ENCODE measurements at regions not wholly inside any gene's neighbourhood (a gene's known extent, or its start where the extent isn't known, plus 50 kb on each side); places are given as distances from the start of the nearest gene placed in this dataset.

DNA sequence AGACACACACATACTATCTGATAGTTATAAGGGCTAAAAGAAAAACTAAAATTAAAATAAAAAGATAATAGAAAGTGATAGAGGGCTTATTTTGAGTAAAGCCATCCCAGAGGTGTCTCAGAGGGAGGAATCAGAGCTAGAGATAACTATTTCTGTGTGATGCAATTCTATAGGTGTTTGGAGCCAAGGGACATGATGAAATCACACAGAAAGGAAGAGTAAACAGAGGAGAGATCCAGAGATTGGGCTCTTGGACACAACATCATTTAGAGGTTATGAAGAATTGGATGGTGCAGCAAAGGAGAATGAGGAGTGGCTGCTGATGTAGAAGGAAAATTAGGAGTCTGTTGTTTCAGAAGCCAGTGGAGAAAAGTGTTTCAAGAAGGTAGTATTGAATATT is 393.5 kb downstream of the DIRAS2 start:
- TF ChIP-seq POLR2AphosphoS5 (IDR thresholded peaks at IDR 0.05) (no peak), EP300 (IDR thresholded peaks at IDR 0.05) (no peak), CTCF (IDR thresholded peaks at IDR 0.05) (no peak), POLR2A (IDR thresholded peaks at IDR 0.05) (no peak)
- Histone ChIP-seq H3K27me3 (no peaks in the 10 kb centered on the region), H3K4me3 (no peak overlapping the region), H3K9me3 (no peaks in the 10 kb centered on the region), H3K4me1 (no peaks in the 10 kb centered on the region), H3K36me3 (no peaks in the 10 kb centered on the region), H3K27ac (no peak overlapping the region)
- no peak for DNase-seq
- no peak for ATAC-seq (ENCODE audit: low FRiP score in 2 of 2)

DNA sequence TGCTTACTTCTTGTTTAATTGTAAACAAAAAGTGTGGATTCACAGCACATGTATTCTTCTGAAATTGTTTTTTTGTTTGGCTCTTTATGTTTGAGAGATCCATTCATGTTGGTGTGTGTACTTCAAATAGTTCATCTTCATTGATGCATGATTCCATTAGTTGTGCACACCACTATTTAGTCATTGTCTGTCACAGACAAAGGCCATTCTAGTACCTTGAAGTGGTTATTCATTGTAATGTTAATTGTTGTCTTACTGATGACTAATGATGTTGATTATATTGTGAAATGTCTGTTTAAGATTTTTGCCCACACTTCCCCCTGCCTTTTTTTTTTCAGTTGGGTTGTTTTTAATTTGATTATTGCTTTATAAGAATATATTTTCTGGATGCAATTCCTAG is 391.3 kb downstream of the DIRAS2 start:
- H3K4me1 ChIP-seq: no peaks in the 10 kb centered on the region
- no peak overlapping the region for H3K27ac ChIP-seq
- H3K9me3 ChIP-seq: no peaks in the 10 kb centered on the region
- no peaks in the 10 kb centered on the region for H3K27me3 ChIP-seq
- no peaks in the 10 kb centered on the region for H3K36me3 ChIP-seq
- ATAC-seq (ENCODE audit: low FRiP score in 2 of 2) (no peak), DNase-seq (no peak)
- TF ChIP-seq POLR2A (IDR thresholded peaks at IDR 0.05): no peak
- no peak for TF ChIP-seq POLR2AphosphoS5 (IDR thresholded peaks at IDR 0.05)
- no peak for TF ChIP-seq CTCF (IDR thresholded peaks at IDR 0.05)
- no peak for TF ChIP-seq EP300 (IDR thresholded peaks at IDR 0.05)
- H3K4me3 ChIP-seq: no peak overlapping the region

GRCh38 chr9:90256345-90256744 is 386.3 kb downstream of the DIRAS2 start:
- DNase-seq (no peak), ATAC-seq (ENCODE audit: low FRiP score in 2 of 2) (no peak)
- no peak overlapping the region for H3K27ac ChIP-seq
- TF ChIP-seq EP300 (IDR thresholded peaks at IDR 0.05): no peak
- TF ChIP-seq POLR2AphosphoS5 (IDR thresholded peaks at IDR 0.05): no peak
- no peak for TF ChIP-seq POLR2A (IDR thresholded peaks at IDR 0.05)
- TF ChIP-seq CTCF (IDR thresholded peaks at IDR 0.05): no peak
- WGBS, 2 donors: 37 to 86% methylated on average over 2 of the region's 2 CpGs
- H3K9me3 ChIP-seq: peaks cover 0 to 8% (median 6%) of the 10 kb centered on the region in 4 donors
- no peak overlapping the region for H3K4me3 ChIP-seq
- no peaks in the 10 kb centered on the region for H3K36me3 ChIP-seq
- H3K4me1 ChIP-seq: no peaks in the 10 kb centered on the region
- H3K27me3 ChIP-seq: no peaks in the 10 kb centered on the region

- TF ChIP-seq POLR2A (IDR thresholded peaks at IDR 0.05) (no peak), EP300 (IDR thresholded peaks at IDR 0.05) (no peak), CTCF (IDR thresholded peaks at IDR 0.05) (no peak), POLR2AphosphoS5 (IDR thresholded peaks at IDR 0.05) (no peak)
- Histone ChIP-seq H3K36me3 (no peaks in the 10 kb centered on the region), H3K4me3 (no peak overlapping the region), H3K27me3 (no peaks in the 10 kb centered on the region), H3K27ac (no peak overlapping the region), H3K9me3 (peaks cover 0 to 14% (median 13%) of the 10 kb centered on the region in 4 donors), H3K4me1 (no peaks in the 10 kb centered on the region)
- 67 to 68% methylated on average over 7 of the region's 7 CpGs for WGBS, 2 donors
- ATAC-seq (ENCODE audit: low FRiP score in 2 of 2) (no peak), DNase-seq (no peak)
These were observed 383.0 kb downstream of the DIRAS2 start for GRCh38 chr9:90259311-90260246.

GRCh38 chr9:90261698-90262097 is 380.9 kb downstream of the DIRAS2 start:
- Histone ChIP-seq H3K4me3 (no peak overlapping the region), H3K27ac (no peak overlapping the region), H3K27me3 (no peaks in the 10 kb centered on the region), H3K4me1 (no peaks in the 10 kb centered on the region), H3K9me3 (peaks cover 0 to 14% (median 13%) of the 10 kb centered on the region in 4 donors), H3K36me3 (no peaks in the 10 kb centered on the region)
- 84 to 90% methylated on average over 2 of the region's 2 CpGs for WGBS, 2 donors
- ATAC-seq (ENCODE audit: low FRiP score in 2 of 2) (no peak), DNase-seq (no peak)
- TF ChIP-seq CTCF (IDR thresholded peaks at IDR 0.05): no peak
- no peak for TF ChIP-seq EP300 (IDR thresholded peaks at IDR 0.05)
- no peak for TF ChIP-seq POLR2A (IDR thresholded peaks at IDR 0.05)
- no peak for TF ChIP-seq POLR2AphosphoS5 (IDR thresholded peaks at IDR 0.05)

Measured in upper lobe of left lung (tissue), 6 donors.